ENCODE measurements at regions not wholly inside any gene's neighbourhood (a gene's known extent, or its start where the extent isn't known, plus 50 kb on each side); places are given as distances from the start of the nearest gene placed in this dataset.

- peak; percentile 36 to 89 (median 71) for TF ChIP-seq CTCF (IDR thresholded peaks at IDR 0.05; ENCODE audit: control extremely low read depth in 1 of 3, insufficient read depth in 1 of 3, low read depth in 1 of 3, low read length in 3 of 3)
- no peak for TF ChIP-seq RFX5 (IDR thresholded peaks at IDR 0.05; ENCODE audit: borderline replicate concordance, low read depth, low read length)
- TF ChIP-seq YY1 (IDR thresholded peaks at IDR 0.05; ENCODE audit: low read depth, low read length) = 0 out of 2 replicates have a peak, but pooled peaks have one; percentile 12
- no peak for TF ChIP-seq CHD2 (IDR thresholded peaks at IDR 0.05; ENCODE audit: low read length)
Observed at GRCh38 chr2:120456867-120457266, 110.9 kb downstream of the INHBB start (continued).
